IgD-negative memory B cell (primary cell): ENCODE measurements at regions not wholly inside any gene's neighbourhood (a gene's known extent, or its start where the extent isn't known, plus 50 kb on each side); places are given as distances from the start of the nearest gene placed in this dataset.
A peak's percentile ranks its signal among the peaks of the same experiment; 100 is the strongest.

Source experiments
- H3K27ac Mint-ChIP-seq, 3 donors: one replicate each; pipeline ENCODE4 v1.8.0; 2020 to 2022; ENCODE audit warnings: mild to moderate bottlenecking in 3 of 3, mixed read lengths in 3 of 3, moderate library complexity in 1 of 3
- H3K27me3 Mint-ChIP-seq: one replicate; pipeline ENCODE4 v1.8.0; 2021; ENCODE audit warnings: mixed read lengths
- H3K36me3 Mint-ChIP-seq: one replicate; pipeline ENCODE4 v1.8.0; 2020; ENCODE audit warnings: mild to moderate bottlenecking, mixed read lengths
- H3K4me1 Mint-ChIP-seq, 3 donors: one replicate each; pipeline ENCODE4 v1.8.0; 2020 to 2022; ENCODE audit warnings: mixed read lengths in 3 of 3, mild to moderate bottlenecking in 1 of 3
- H3K4me3 Mint-ChIP-seq, 4 donors: one replicate each; pipeline ENCODE4 v1.8.0; 2020 to 2022; ENCODE audit warnings: mild to moderate bottlenecking in 4 of 4, mixed read lengths in 4 of 4, moderate library complexity in 3 of 4
- H3K9me3 Mint-ChIP-seq, 3 donors: one replicate each; pipeline ENCODE4 v1.8.0; 2020 to 2021; ENCODE audit warnings: mixed read lengths in 3 of 3, mild to moderate bottlenecking in 1 of 3

GRCh38 chr6:6704103-6705060, 115.9 kb downstream of the LY86 start:
- Mint-ChIP-seq H3K4me1 (peaks cover 0 to 4% (median 3%) of the 10 kb centered on the region in 3 donors), H3K9me3 (peaks cover 0 to 4% (median 0%) of the 10 kb centered on the region in 3 donors), H3K4me3 (no peak overlapping the region), H3K27ac (no peak overlapping the region), H3K36me3 (no peaks in the 10 kb centered on the region), H3K27me3 (peaks cover 14% of the 10 kb centered on the region)

DNA sequence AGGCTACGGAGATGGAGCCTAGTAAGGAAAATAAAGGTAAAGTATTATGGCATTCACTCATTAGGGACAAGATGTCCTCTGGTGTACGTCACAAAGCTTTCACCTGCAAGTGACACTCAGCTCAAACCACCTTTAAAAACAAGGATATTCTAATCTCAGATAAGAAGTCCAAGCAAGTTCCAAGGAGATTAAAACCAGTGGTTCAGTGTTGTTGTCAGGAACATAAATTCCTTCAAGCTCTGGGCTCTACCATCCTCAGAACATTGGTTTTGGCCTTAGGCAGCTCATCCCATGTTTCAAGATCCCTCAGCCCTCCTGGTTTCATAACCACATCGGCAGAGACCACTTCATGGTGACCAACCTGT, 116.5 kb downstream of the LY86 start:
- Mint-ChIP-seq H3K27ac (no peak overlapping the region), H3K9me3 (peaks cover 0 to 4% (median 0%) of the 10 kb centered on the region in 3 donors), H3K4me3 (no peak overlapping the region), H3K36me3 (no peaks in the 10 kb centered on the region), H3K27me3 (peaks cover 12% of the 10 kb centered on the region), H3K4me1 (peaks cover 0 to 4% (median 4%) of the 10 kb centered on the region in 3 donors)

DNA sequence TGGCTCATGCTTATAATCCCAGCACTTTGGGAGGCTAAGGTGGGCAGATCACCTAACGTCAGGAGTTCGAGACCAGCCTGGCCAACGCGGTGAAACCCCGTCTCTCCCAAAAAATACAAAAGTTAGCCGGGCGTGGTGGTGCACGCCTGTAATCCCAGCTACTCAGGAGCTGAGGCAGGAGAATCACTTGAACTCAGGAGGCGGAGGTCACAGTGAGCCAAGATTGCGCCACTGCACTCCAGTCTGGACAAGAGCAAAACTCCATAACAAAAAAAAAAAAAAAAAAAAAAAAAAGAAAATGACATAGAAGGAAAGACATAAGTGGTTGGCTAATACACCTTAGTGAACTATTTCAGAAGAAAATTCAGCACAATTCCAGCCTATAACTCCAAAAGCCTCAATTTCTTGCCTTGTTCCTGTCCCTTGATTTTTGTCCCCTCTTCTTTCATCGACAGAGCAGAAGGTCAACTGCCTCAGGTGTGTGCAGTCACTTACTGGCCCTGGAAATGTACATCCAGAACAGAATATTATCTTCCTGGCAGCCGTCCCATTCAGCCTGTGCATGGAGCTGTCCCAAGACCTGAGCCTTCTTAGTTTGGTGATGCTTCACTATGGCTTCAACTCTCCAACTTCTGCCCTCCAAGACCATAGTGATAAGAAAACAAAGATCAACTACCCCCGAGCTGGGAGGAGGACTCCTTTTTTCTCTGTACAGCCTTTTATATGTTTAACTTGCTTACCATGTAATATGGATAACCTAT, 117.6 kb downstream of the LY86 start:
- Mint-ChIP-seq H3K9me3 (peaks cover 0 to 4% (median 0%) of the 10 kb centered on the region in 3 donors), H3K27ac (no peak overlapping the region), H3K36me3 (no peaks in the 10 kb centered on the region), H3K27me3 (peaks cover 9% of the 10 kb centered on the region), H3K4me3 (no peak overlapping the region), H3K4me1 (peaks cover 0 to 6% (median 5%) of the 10 kb centered on the region in 3 donors)

GRCh38 chr6:6707143-6707542, 118.6 kb downstream of the LY86 start:
- H3K27ac Mint-ChIP-seq, result no peak overlapping the region
- H3K9me3 Mint-ChIP-seq, result peaks cover 0 to 4% (median 0%) of the 10 kb centered on the region in 3 donors
- H3K4me1 Mint-ChIP-seq, result peaks cover 8 to 14% (median 13%) of the 10 kb centered on the region in 3 donors
- no peak overlapping the region for H3K4me3 Mint-ChIP-seq
- H3K27me3 Mint-ChIP-seq, result peaks cover 2% of the 10 kb centered on the region
- H3K36me3 Mint-ChIP-seq, result no peaks in the 10 kb centered on the region

DNA sequence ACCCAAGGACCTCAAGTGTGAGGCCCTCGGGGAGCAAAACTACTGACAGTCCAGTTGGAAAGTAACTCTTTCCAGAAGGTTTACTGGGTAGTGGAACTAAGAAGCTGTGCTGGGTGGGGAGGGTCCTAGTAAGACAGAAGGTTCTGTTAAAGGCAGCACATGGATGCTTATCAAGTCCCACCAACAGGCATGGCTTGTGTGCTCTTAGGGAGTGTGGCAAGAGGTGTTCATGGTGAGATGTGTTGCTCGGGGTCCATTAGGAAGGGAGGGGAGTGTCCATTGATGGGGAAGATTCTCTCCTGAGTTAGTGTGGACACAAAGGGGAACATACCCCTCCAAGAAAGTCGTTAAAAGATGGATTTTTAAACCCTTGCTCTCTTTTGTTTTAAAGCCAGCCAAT, 120.6 kb downstream of the LY86 start:
- Mint-ChIP-seq H3K4me1 (peaks cover 22 to 28% (median 23%) of the 10 kb centered on the region in 3 donors), H3K4me3 (no peak overlapping the region), H3K36me3 (no peaks in the 10 kb centered on the region), H3K27me3 (peaks cover 5% of the 10 kb centered on the region), H3K9me3 (peaks cover 0 to 4% (median 0%) of the 10 kb centered on the region in 3 donors), H3K27ac (no peak overlapping the region)

GRCh38 chr6:6711031-6711785, 122.7 kb downstream of the LY86 start:
- Mint-ChIP-seq H3K4me3 (peak overlapping the region in 3 of 4 donors; percentile 34 to 89 (median 78)), H3K9me3 (peaks cover 0 to 4% (median 0%) of the 10 kb centered on the region in 3 donors), H3K27me3 (peaks cover 7% of the 10 kb centered on the region), H3K27ac (peak overlapping the region in 2 of 3 donors; percentile 1 to 3), H3K4me1 (peaks cover 22 to 29% (median 23%) of the 10 kb centered on the region in 3 donors), H3K36me3 (no peaks in the 10 kb centered on the region)

DNA sequence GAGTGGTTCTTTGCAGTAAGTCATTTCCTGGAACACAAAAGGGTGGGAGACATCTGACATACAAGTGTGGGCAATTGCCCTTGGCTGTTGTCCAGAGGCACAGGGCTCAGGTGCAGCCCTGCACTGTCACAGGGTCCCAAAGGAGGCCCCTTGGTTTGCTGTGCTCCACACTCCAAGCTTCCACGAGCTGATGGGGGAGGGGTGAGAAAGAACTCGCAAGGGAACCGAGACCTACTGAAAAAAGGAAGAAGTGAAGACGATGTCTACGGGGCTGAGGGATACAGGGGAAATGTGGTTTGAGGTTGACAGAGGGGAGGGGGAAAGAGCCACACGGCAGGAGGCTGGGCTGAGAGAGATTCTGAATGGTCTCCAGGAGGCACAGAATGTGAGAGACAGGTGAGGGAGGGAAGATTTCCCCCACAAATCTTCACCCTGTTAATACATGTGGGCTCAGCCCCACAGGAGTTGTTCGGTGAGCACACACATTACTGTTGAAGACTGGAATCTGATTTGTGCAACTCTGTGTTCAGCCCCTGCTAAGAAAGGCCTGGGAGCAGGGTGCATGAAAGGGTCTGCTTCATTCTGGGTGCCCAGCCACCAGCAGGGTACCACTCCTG, 123.4 kb downstream of the LY86 start:
- Mint-ChIP-seq H3K27ac (peak overlapping the region in 2 of 3 donors; percentile 1 to 3), H3K9me3 (peaks cover 0 to 4% (median 0%) of the 10 kb centered on the region in 3 donors), H3K27me3 (peaks cover 7% of the 10 kb centered on the region), H3K4me3 (peak overlapping the region; percentile 34 to 89 (median 58)), H3K4me1 (peaks cover 22 to 29% (median 23%) of the 10 kb centered on the region in 3 donors), H3K36me3 (no peaks in the 10 kb centered on the region)

DNA sequence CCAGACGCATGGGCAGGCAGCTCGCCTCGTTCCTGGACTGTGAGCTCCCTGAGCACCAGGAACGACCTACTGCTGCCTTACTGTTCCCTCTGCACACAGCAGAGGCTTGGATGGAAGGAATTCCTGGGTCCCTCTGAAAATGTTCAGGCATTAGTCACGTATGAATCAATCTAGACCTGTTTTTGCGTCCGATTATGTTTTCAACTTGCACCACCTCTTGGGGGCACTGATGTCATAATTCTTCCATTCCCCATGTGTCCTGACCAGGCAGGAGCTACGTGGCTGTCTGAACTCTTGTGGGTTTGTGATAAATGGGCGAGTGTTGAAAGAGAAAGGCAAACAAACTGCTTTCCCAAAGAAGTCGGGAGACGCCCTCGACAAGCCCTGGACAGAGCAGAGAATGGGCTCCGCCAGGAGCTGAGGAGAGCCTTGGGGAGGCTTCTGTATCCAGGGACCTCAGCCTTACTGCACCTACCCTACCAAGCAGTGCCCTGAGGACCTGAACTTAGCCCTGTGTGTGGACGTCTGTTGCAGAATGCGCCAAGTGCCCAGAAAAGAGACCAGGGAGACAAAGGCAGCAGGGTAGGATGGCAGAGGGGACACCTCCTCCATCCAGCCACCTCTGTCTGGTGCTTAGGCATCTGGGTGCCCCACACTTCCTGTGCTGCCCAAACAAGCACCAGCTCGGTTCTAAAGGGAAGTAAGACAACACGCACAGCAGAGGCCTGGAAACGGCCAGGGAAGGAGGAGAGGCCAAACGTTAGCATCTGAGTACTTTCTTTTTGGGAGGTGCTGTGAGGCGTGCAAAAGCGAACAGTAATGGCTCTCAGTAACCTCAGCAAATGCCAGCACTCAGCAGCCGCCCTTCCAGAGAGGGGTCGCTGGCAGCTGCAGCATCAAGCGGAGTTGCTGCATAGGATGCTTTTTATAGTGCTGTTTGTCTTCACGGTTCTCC, 124.2 kb downstream of the LY86 start:
- Mint-ChIP-seq H3K4me1 (peaks cover 22 to 29% (median 23%) of the 10 kb centered on the region in 3 donors), H3K4me3 (peak overlapping the region in 3 of 4 donors; percentile 32 to 78 (median 34)), H3K9me3 (peaks cover 0 to 4% (median 0%) of the 10 kb centered on the region in 3 donors), H3K36me3 (no peaks in the 10 kb centered on the region), H3K27me3 (peaks cover 7% of the 10 kb centered on the region), H3K27ac (no peak overlapping the region)

DNA sequence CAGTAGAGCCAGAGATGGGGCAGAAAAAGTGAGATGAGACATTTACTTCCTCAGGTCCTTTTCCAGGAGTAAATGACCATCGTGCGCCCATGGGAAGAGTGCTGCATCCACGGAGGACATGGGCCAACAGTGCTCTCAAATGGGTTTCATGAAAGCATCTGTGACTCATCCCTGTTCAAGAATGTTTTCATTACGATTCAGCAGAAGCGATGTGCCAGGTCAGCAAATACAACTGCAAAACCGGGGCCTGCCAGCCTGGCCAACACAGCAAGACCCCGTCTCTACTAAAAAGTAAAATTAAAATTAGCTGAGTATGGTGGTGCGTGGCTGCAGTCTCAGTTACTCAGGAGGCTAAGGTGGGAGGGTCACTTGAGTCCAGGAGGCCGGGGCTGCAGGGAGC, 125.1 kb downstream of the LY86 start:
- H3K4me3 Mint-ChIP-seq, result no peak overlapping the region
- H3K36me3 Mint-ChIP-seq, result no peaks in the 10 kb centered on the region
- peak overlapping the region in 1 of 3 donors; percentile 59 for H3K27ac Mint-ChIP-seq
- H3K4me1 Mint-ChIP-seq, result peaks cover 22 to 28% (median 23%) of the 10 kb centered on the region in 3 donors
- peaks cover 0 to 2% (median 0%) of the 10 kb centered on the region in 3 donors for H3K9me3 Mint-ChIP-seq
- peaks cover 7% of the 10 kb centered on the region for H3K27me3 Mint-ChIP-seq

- no peak overlapping the region for H3K4me3 Mint-ChIP-seq
Measured at GRCh38 chr6:6714118-6714897, 125.8 kb downstream of the LY86 start.

GRCh38 chr6:6714953-6715352, 126.4 kb downstream of the LY86 start:
- H3K9me3 Mint-ChIP-seq, result no peaks in the 10 kb centered on the region
- no peak overlapping the region for H3K4me3 Mint-ChIP-seq
- H3K36me3 Mint-ChIP-seq, result no peaks in the 10 kb centered on the region
- peaks cover 7% of the 10 kb centered on the region for H3K27me3 Mint-ChIP-seq
- peaks cover 22 to 28% (median 23%) of the 10 kb centered on the region in 3 donors for H3K4me1 Mint-ChIP-seq
- no peak overlapping the region for H3K27ac Mint-ChIP-seq

More at GRCh38 chr6:6714118-6714897, 125.8 kb downstream of the LY86 start:
- no peaks in the 10 kb centered on the region for H3K9me3 Mint-ChIP-seq
- no peak overlapping the region for H3K27ac Mint-ChIP-seq
- no peaks in the 10 kb centered on the region for H3K36me3 Mint-ChIP-seq
- peaks cover 7% of the 10 kb centered on the region for H3K27me3 Mint-ChIP-seq
- H3K4me1 Mint-ChIP-seq, result peaks cover 22 to 28% (median 23%) of the 10 kb centered on the region in 3 donors

DNA sequence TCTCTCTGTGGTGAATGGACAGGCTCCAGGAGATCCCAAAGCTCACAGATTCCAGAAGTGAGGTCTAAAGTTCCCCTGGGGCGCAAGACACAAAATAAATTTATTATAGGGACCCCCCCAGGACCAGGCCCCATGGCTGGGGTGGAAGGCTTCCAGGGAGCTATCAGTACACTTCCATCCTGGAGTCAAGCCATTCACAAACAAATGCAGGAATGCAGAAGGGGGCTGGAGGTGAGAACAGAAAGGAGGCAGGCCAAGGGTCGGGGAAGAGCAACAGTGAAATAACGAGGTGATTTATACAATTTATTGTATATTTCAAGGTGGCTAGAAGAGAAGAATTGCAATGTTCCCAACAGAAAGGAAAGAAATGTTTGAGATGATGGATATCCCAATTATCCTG, 126.9 kb downstream of the LY86 start:
- Mint-ChIP-seq H3K9me3 (no peaks in the 10 kb centered on the region), H3K27me3 (peaks cover 7% of the 10 kb centered on the region), H3K4me1 (peaks cover 22 to 26% (median 23%) of the 10 kb centered on the region in 3 donors), H3K4me3 (no peak overlapping the region), H3K27ac (peak overlapping the region in 1 of 3 donors; percentile 87), H3K36me3 (no peaks in the 10 kb centered on the region)
